Activated naive CD8-positive, alpha-beta T cell treated with anti-CD3 and anti-CD28 coated beads, Interleukin-2, amount 10 ng/mL, durations not matched to agents 7 days and 5 days (primary cell): ENCODE measurements at regions not wholly inside any gene's neighbourhood (a gene's known extent, or its start where the extent isn't known, plus 50 kb on each side); places are given as distances from the start of the nearest gene placed in this dataset.
"Not testable (repeated sequence)": the region's sequence is repeated elsewhere in the genome, so short reads cannot be mapped to it uniquely, and the experiment has no call there.

Experiments used
- ATAC-seq: fragments of 150-1000 bp; cut with Tn5 transposase; one replicate; pipeline ENCODE4 v1.10.0; 2021; ENCODE audit warnings: low read depth, moderate library complexity
- POLR2A ChIA-PET: fragments of 350-600 bp; sonication (Branson Sonifier 250); formaldehyde crosslinking; loops from one replicate; lab custom pipeline; 2021; ENCODE audit warnings: antibody characterized with exemption; lab: Charles Lee
- DNase-seq: peaks from one replicate; pipeline ENCODE4 v3.0.0; 2021
- H3K27ac Mint-ChIP-seq: one replicate; pipeline ENCODE4 v1.8.0; 2022; ENCODE audit warnings: mild to moderate bottlenecking, mixed read lengths
- H3K27me3 Mint-ChIP-seq: one replicate; pipeline ENCODE4 v1.8.0; 2022; ENCODE audit warnings: mild to moderate bottlenecking, moderate library complexity, mixed read lengths
- H3K36me3 Mint-ChIP-seq: one replicate; pipeline ENCODE4 v1.8.0; 2021; ENCODE audit warnings: mild to moderate bottlenecking, mixed read lengths
- H3K4me1 Mint-ChIP-seq: one replicate; pipeline ENCODE4 v1.8.0; 2021; ENCODE audit warnings: mixed read lengths
- H3K4me3 Mint-ChIP-seq: one replicate; pipeline ENCODE4 v1.8.0; 2022; ENCODE audit warnings: mild to moderate bottlenecking, moderate library complexity, mixed read lengths
- H3K9me3 Mint-ChIP-seq: one replicate; pipeline ENCODE4 v1.8.0; 2021; ENCODE audit warnings: mixed read lengths

DNA sequence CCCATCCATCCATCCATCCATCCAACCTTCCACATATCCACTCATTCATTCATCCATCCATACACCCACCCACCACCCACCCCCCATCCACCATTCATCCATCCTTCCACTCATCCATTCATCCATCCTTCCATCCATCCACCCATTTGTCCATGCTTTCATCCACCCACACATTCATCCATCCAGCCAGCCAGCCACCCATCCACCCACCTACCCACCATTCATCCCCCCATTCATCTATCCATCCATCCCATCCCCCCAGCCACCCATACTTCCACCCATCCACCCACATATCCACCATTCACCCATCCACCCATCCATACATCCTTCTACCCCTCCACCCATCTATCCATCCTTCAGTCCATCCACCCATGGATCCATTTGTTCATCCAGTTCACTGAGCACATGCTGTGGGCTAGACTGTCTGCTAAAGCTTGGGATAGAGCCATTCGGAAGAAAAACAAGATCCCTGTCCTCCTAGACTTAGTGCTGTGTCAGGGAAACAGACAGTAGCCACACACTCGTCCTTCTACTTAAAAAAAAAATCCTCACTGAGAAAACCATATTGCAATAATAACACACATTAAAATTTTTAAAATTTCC, 377.5 kb downstream of the ADGRD1 start:
- H3K4me3 Mint-ChIP-seq: no peak overlapping the region

DNA sequence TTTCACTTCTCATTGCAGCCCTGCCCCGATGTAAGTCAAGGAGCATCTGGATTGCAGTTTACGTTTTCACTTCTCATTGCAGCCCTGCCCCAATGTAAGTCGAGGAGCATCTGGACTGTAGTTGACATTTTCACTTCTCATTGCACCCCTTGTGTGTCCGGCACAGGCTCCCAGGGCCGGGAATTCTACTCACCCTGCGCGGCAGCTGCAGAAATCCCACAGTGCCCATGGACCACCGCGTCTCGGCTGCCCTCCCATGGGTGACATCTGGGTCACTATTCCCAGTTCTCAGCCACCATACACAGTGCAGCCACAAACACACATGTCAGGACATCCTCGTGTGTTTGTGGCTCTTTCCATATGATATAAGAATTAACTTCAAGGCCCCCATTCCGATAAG, 378.5 kb downstream of the ADGRD1 start:
- no peaks in the 10 kb centered on the region for H3K4me1 Mint-ChIP-seq
- ATAC-seq (no peak), DNase-seq (no peak)
- H3K36me3 Mint-ChIP-seq: no peaks in the 10 kb centered on the region
- POLR2A ChIA-PET: no interaction called here
- no peaks in the 10 kb centered on the region for H3K9me3 Mint-ChIP-seq
- H3K4me3 Mint-ChIP-seq: no peak overlapping the region
- no peak overlapping the region for H3K27ac Mint-ChIP-seq
- no peaks in the 10 kb centered on the region for H3K27me3 Mint-ChIP-seq

More for the DNA sequence above, 377.5 kb downstream of the ADGRD1 start:
- Mint-ChIP-seq H3K9me3 (no peaks in the 10 kb centered on the region), H3K27ac (no peak overlapping the region), H3K27me3 (no peaks in the 10 kb centered on the region), H3K4me1 (no peaks in the 10 kb centered on the region), H3K36me3 (no peaks in the 10 kb centered on the region)
- DNase-seq (no peak), ATAC-seq (no peak)
- POLR2A ChIA-PET: no interaction called here

DNA sequence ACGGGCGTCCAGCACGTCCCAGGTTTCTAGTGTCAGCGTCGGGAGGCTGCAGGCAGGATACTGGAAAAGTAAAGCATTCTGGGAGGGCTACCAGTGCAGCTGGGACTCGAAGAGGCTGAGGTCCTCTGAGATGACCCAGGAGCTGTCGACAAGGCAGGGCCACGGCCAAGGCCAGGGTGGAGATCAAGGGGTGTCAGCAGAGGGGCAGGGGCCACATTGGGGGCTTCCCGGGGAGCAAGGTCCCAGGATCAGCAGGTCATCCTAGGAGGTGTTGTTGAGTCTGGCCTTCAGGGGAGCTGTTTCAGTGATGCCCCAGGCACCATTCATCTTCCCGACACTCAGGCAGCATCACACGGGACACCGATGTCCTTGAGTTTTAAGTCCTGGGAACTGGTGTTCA, 377.8 kb upstream of the SFSWAP start:
- Mint-ChIP-seq H3K9me3 (no peaks in the 10 kb centered on the region), H3K4me3 (no peak overlapping the region), H3K4me1 (no peaks in the 10 kb centered on the region), H3K27me3 (no peaks in the 10 kb centered on the region), H3K36me3 (no peaks in the 10 kb centered on the region), H3K27ac (no peak overlapping the region)
- ATAC-seq (no peak), DNase-seq (no peak)
- POLR2A ChIA-PET: no interaction called here

GRCh38 chr12:131333621-131334440, 377.1 kb upstream of the SFSWAP start:
- no peak overlapping the region for H3K4me3 Mint-ChIP-seq
- POLR2A ChIA-PET: no interaction called here
- no peaks in the 10 kb centered on the region for H3K36me3 Mint-ChIP-seq
- H3K9me3 Mint-ChIP-seq: no peaks in the 10 kb centered on the region
- ATAC-seq: no peak
- DNase-seq: no peak
- no peaks in the 10 kb centered on the region for H3K4me1 Mint-ChIP-seq
- H3K27ac Mint-ChIP-seq: no peak overlapping the region
- no peaks in the 10 kb centered on the region for H3K27me3 Mint-ChIP-seq

DNA sequence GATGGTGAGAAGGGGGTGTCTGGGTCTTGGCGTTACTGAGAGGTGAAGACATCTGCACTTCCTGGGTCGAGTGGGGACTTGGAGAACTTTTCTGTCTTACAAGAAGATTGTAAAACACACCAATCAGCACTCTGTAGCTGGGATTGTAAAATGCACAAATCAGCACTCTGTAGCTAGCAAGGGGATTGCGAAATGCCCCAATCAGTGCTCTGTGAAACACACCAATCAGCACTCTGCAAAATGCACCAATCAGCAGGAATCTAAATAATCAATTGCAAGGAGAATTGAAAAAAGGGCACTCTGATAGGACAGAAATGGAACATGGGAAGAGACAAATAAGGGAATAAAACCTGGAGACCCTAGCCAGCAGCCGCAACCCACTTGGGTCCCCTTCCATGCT, 376.1 kb upstream of the SFSWAP start:
- Mint-ChIP-seq H3K4me1 (no peaks in the 10 kb centered on the region), H3K36me3 (no peaks in the 10 kb centered on the region), H3K9me3 (no peaks in the 10 kb centered on the region), H3K27ac (no peak overlapping the region), H3K27me3 (no peaks in the 10 kb centered on the region), H3K4me3 (no peak overlapping the region)
- ATAC-seq (no peak), DNase-seq (no peak)
- POLR2A ChIA-PET: no interaction called here

DNA sequence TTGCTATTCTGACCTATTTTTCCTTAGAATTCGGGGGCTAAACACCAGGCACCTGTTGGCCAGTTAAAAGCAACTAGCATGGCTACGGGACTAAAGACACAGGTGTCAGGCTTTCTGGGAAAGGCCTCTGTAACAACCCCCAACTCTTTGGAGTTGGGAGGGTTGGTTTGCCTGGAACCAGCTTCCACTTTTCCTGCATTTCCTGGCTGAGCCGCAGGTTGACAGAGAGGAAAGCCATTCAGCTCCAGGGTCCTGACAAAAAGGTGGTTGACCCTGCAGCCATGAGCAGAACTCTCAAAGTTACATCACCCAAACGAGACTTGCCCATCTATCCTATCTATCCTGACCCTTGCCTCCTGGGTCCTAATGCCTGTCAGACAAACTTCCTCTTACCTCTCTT, 375.4 kb upstream of the SFSWAP start:
- ATAC-seq (no peak), DNase-seq (no peak)
- Mint-ChIP-seq H3K27me3 (no peaks in the 10 kb centered on the region), H3K27ac (no peak overlapping the region), H3K4me1 (no peaks in the 10 kb centered on the region), H3K9me3 (no peaks in the 10 kb centered on the region), H3K36me3 (no peaks in the 10 kb centered on the region), H3K4me3 (no peak overlapping the region)
- POLR2A ChIA-PET: no interaction called here

DNA sequence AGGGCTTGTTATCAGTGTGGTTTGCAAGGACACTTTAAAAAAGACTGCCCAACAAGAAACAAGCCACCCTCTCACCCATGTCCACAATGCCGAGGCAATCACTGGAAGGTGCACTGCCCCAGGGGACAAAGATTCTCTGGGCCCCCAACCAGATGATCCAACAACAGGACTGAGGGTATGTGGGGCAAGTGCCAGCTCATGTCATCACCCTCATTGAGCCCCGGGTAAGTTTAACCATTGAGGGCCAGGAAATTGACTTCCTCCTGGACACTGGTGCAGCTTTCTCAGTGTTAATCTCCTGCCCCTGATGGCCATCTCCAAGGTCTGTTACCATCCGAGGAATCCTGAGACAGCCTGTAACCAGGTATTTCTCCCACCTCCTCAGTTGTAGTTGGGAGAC, 373.0 kb upstream of the SFSWAP start:
- H3K36me3 Mint-ChIP-seq, H3K9me3 Mint-ChIP-seq, DNase-seq, H3K4me1 Mint-ChIP-seq, H3K27me3 Mint-ChIP-seq, H3K4me3 Mint-ChIP-seq, H3K27ac Mint-ChIP-seq, POLR2A ChIA-PET, ATAC-seq: not testable (repeated sequence)

GRCh38 chr12:131340616-131341210, 370.2 kb upstream of the SFSWAP start:
- Mint-ChIP-seq H3K27ac (no peak overlapping the region), H3K9me3 (no peaks in the 10 kb centered on the region), H3K27me3 (no peaks in the 10 kb centered on the region), H3K4me1 (no peaks in the 10 kb centered on the region), H3K36me3 (no peaks in the 10 kb centered on the region), H3K4me3 (no peak overlapping the region)
- ATAC-seq (no peak), DNase-seq (no peak)
- POLR2A ChIA-PET: no interaction called here

DNA sequence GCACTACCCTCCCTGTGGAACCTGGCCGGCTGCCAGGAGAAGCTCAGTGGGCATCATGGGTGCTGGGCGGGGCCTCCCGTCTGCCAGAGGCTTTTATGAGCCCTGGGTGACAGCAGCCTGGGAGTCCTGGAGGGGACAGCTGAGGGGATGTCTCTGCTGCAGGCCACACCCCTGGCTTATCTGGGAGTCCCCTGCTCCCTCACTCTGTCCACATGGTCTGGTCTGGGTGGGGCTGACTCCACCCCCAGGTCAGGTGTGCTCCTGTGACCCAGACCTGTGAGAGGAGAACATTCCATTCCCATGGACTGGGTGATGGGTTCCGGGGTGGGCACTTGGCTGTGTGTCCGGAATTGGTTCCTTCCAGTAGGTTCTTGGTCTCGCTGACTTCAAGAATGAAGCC, 369.3 kb upstream of the SFSWAP start:
- POLR2A ChIA-PET, H3K27me3 Mint-ChIP-seq, DNase-seq, H3K36me3 Mint-ChIP-seq, H3K4me1 Mint-ChIP-seq, H3K27ac Mint-ChIP-seq, ATAC-seq, H3K9me3 Mint-ChIP-seq, H3K4me3 Mint-ChIP-seq: not testable (repeated sequence)

DNA sequence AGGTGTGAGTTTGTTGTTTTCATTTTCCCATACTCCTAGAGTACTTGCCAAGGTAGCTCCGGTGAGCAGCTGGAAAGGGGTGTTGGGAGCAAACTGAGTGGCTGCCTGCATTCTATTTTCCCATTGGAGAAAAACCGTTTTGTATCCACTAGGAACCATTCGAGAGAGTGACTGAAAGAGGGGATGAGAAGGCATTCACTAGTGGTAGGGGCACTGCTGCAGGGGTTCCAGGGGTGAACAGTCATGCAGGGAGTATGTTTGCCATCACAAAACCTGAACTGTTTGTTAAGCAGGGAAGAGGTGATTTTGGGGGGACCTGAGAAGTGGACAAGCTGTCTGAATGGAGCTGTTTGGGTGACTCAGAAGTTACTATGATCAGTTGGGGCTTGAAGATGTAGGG, 367.5 kb upstream of the SFSWAP start:
- DNase-seq, H3K4me3 Mint-ChIP-seq, H3K27me3 Mint-ChIP-seq, H3K4me1 Mint-ChIP-seq, H3K27ac Mint-ChIP-seq, ATAC-seq, H3K9me3 Mint-ChIP-seq, H3K36me3 Mint-ChIP-seq, POLR2A ChIA-PET: not testable (repeated sequence)

GRCh38 chr12:131344715-131345520, 366.0 kb upstream of the SFSWAP start:
- H3K27ac Mint-ChIP-seq, H3K27me3 Mint-ChIP-seq, H3K9me3 Mint-ChIP-seq, ATAC-seq, POLR2A ChIA-PET, H3K4me3 Mint-ChIP-seq, DNase-seq, H3K4me1 Mint-ChIP-seq, H3K36me3 Mint-ChIP-seq: not testable (repeated sequence)

GRCh38 chr12:131345521-131346436, 365.1 kb upstream of the SFSWAP start:
- H3K4me3 Mint-ChIP-seq: no peak overlapping the region
- peaks cover 4% of the 10 kb centered on the region for H3K27me3 Mint-ChIP-seq
- DNase-seq (no peak), ATAC-seq (no peak)
- POLR2A ChIA-PET: no interaction called here
- no peaks in the 10 kb centered on the region for H3K4me1 Mint-ChIP-seq
- H3K27ac Mint-ChIP-seq: no peak overlapping the region
- no peaks in the 10 kb centered on the region for H3K36me3 Mint-ChIP-seq
- no peaks in the 10 kb centered on the region for H3K9me3 Mint-ChIP-seq
